SK-N-SH treated with all-trans-retinoic acid at 6 μM for 48 hours (cell line): ENCODE measurements at regions not wholly inside any gene's neighbourhood (a gene's known extent, or its start where the extent isn't known, plus 50 kb on each side); places are given as distances from the start of the nearest gene placed in this dataset.

Experiments
- ARNTL ChIP-seq: fragments of 450-650 bp; formaldehyde crosslinking; IDR thresholded peaks from 2 replicates; pipeline ENCODE4 v1.5.0; 2020; ENCODE audit warnings: low read depth, mild to moderate bottlenecking, moderate library complexity, borderline replicate concordance
- BACH2 ChIP-seq: fragments of 250-450 bp; sonication (Bioruptor Pico); IDR thresholded peaks from 2 replicates; pipeline ENCODE4 v1.9.0; 2021; ENCODE audit warnings: mild to moderate bottlenecking, borderline replicate concordance
- CSDC2 ChIP-seq: fragments of 250-450 bp; sonication (Bioruptor Pico); IDR thresholded peaks from 2 replicates; pipeline ENCODE4 v1.5.0; 2020; ENCODE audit warnings: mild to moderate bottlenecking, moderate library complexity
- OSR1 ChIP-seq: fragments of 250-450 bp; sonication (Bioruptor Pico); IDR thresholded peaks from 2 replicates; pipeline ENCODE4 v1.8.0; 2022; ENCODE audit warnings: moderate library complexity, mild to moderate bottlenecking, inconsistent platforms
- PPARA ChIP-seq: fragments of 250-450 bp; sonication (Bioruptor Pico); IDR thresholded peaks from 2 replicates; pipeline ENCODE4 v1.5.0; 2020; ENCODE audit warnings: mild to moderate bottlenecking, borderline replicate concordance
- ZC3H10 ChIP-seq: fragments of 250-450 bp; sonication (Bioruptor Pico); IDR thresholded peaks from 2 replicates; pipeline ENCODE4 v1.5.1; 2021; ENCODE audit warnings: mild to moderate bottlenecking, moderate library complexity
- ZFP3 ChIP-seq: fragments of 250-450 bp; sonication (Bioruptor Pico); IDR thresholded peaks from 2 replicates; pipeline ENCODE4 v1.5.0; 2020; ENCODE audit warnings: mild to moderate bottlenecking, moderate library complexity
- ZFP30 ChIP-seq: fragments of 450-650 bp; formaldehyde crosslinking; IDR thresholded peaks from 2 replicates; pipeline ENCODE4 v1.5.0; 2022; ENCODE audit warnings: mild to moderate bottlenecking, moderate library complexity
- ZNF70 ChIP-seq: fragments of 450-650 bp; formaldehyde crosslinking; IDR thresholded peaks from 2 replicates; pipeline ENCODE4 v1.5.0; 2020; ENCODE audit warnings: mild to moderate bottlenecking, moderate library complexity
- TF ChIP-seq, protein P1 (sequence below): fragments of 250-450 bp; sonication (Bioruptor Pico); IDR thresholded peaks from 2 replicates; pipeline ENCODE4 v1.8.0; 2020; ENCODE audit warnings: mild to moderate bottlenecking, moderate library complexity, borderline replicate concordance
- TF ChIP-seq, protein P2 (sequence below): fragments of 250-450 bp; sonication (Bioruptor Pico); IDR thresholded peaks from 2 replicates; pipeline ENCODE4 v1.5.1; 2020; ENCODE audit warnings: low read depth, mild to moderate bottlenecking, moderate library complexity
- TF ChIP-seq, protein P3 (sequence below): fragments of 250-450 bp; sonication (Bioruptor Pico); IDR thresholded peaks from 2 replicates; pipeline ENCODE4 v1.5.0; 2020; ENCODE audit warnings: mild to moderate bottlenecking, moderate library complexity
- TF ChIP-seq, protein P4 (sequence below): fragments of 250-450 bp; sonication (Bioruptor Pico); IDR thresholded peaks from 2 replicates; pipeline ENCODE4 v1.5.1; 2021; ENCODE audit warnings: mild to moderate bottlenecking, moderate library complexity

DNA sequence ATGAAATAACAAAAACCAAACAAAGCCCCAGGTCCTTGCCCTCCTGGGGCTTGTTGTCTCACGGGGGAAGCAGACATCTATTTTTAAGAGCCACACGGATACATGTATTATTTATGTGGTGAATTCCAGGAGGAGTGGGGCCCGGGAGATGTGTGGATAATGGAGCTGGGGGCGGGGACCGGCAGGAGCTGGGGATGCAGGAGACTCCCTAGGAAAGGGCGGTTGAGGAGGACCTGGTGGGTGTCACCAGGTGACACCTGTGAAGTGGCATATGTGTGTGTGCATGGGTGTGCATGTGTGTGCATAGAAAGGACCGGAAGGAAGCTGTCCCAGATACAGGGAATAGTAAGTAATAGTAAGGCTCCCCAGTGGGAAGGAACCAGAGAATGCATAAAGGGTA lies 148.9 kb downstream of the URI1 start:
- TF ChIP-seq, protein P1, sequence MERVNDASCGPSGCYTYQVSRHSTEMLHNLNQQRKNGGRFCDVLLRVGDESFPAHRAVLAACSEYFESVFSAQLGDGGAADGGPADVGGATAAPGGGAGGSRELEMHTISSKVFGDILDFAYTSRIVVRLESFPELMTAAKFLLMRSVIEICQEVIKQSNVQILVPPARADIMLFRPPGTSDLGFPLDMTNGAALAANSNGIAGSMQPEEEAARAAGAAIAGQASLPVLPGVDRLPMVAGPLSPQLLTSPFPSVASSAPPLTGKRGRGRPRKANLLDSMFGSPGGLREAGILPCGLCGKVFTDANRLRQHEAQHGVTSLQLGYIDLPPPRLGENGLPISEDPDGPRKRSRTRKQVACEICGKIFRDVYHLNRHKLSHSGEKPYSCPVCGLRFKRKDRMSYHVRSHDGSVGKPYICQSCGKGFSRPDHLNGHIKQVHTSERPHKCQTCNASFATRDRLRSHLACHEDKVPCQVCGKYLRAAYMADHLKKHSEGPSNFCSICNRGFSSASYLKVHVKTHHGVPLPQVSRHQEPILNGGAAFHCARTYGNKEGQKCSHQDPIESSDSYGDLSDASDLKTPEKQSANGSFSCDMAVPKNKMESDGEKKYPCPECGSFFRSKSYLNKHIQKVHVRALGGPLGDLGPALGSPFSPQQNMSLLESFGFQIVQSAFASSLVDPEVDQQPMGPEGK (CRISPR knock-in tag), result no peak
- TF ChIP-seq ARNTL (CRISPR knock-in tag) (no peak), PPARA (no peak), ZC3H10 (CRISPR knock-in tag) (no peak), OSR1 (no peak), BACH2 (CRISPR knock-in tag) (no peak), ZFP30 (CRISPR knock-in tag) (no peak), ZFP3 (CRISPR knock-in tag) (no peak), ZNF70 (CRISPR knock-in tag) (no peak), CSDC2 (CRISPR knock-in tag) (no peak)
- TF ChIP-seq, protein P2, sequence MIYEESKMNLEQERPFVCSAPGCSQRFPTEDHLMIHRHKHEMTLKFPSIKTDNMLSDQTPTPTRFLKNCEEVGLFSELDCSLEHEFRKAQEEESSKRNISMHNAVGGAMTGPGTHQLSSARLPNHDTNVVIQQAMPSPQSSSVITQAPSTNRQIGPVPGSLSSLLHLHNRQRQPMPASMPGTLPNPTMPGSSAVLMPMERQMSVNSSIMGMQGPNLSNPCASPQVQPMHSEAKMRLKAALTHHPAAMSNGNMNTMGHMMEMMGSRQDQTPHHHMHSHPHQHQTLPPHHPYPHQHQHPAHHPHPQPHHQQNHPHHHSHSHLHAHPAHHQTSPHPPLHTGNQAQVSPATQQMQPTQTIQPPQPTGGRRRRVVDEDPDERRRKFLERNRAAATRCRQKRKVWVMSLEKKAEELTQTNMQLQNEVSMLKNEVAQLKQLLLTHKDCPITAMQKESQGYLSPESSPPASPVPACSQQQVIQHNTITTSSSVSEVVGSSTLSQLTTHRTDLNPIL (CRISPR knock-in tag), result no peak
- TF ChIP-seq, protein P3, sequence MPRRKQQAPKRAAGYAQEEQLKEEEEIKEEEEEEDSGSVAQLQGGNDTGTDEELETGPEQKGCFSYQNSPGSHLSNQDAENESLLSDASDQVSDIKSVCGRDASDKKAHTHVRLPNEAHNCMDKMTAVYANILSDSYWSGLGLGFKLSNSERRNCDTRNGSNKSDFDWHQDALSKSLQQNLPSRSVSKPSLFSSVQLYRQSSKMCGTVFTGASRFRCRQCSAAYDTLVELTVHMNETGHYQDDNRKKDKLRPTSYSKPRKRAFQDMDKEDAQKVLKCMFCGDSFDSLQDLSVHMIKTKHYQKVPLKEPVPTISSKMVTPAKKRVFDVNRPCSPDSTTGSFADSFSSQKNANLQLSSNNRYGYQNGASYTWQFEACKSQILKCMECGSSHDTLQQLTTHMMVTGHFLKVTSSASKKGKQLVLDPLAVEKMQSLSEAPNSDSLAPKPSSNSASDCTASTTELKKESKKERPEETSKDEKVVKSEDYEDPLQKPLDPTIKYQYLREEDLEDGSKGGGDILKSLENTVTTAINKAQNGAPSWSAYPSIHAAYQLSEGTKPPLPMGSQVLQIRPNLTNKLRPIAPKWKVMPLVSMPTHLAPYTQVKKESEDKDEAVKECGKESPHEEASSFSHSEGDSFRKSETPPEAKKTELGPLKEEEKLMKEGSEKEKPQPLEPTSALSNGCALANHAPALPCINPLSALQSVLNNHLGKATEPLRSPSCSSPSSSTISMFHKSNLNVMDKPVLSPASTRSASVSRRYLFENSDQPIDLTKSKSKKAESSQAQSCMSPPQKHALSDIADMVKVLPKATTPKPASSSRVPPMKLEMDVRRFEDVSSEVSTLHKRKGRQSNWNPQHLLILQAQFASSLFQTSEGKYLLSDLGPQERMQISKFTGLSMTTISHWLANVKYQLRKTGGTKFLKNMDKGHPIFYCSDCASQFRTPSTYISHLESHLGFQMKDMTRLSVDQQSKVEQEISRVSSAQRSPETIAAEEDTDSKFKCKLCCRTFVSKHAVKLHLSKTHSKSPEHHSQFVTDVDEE, result no peak
- TF ChIP-seq, protein P4, sequence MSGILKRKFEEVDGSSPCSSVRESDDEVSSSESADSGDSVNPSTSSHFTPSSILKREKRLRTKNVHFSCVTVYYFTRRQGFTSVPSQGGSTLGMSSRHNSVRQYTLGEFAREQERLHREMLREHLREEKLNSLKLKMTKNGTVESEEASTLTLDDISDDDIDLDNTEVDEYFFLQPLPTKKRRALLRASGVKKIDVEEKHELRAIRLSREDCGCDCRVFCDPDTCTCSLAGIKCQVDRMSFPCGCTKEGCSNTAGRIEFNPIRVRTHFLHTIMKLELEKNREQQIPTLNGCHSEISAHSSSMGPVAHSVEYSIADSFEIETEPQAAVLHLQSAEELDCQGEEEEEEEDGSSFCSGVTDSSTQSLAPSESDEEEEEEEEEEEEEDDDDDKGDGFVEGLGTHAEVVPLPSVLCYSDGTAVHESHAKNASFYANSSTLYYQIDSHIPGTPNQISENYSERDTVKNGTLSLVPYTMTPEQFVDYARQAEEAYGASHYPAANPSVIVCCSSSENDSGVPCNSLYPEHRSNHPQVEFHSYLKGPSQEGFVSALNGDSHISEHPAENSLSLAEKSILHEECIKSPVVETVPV (CRISPR knock-in tag), result no peak
